ENCODE measurements at regions not wholly inside any gene's neighbourhood (a gene's known extent, or its start where the extent isn't known, plus 50 kb on each side); places are given as distances from the start of the nearest gene placed in this dataset.
"Not testable (repeated sequence)": the region's sequence is repeated elsewhere in the genome, so short reads cannot be mapped to it uniquely, and the experiment has no call there.

GRCh38 chr2:188675391-188676009 is 298.7 kb upstream of the COL3A1 start:
- Histone ChIP-seq H3K27me3 (no peaks in the 10 kb centered on the region), H3K4me1 (peaks cover 0 to 50% (median 0%) of the 10 kb centered on the region in 10 experiments; a peak in 6 of 20 replicates), H3K36me3 (no peaks in the 10 kb centered on the region), H3K27ac (peak overlapping the region in 5 of 11 experiments; percentile 39 to 97 (median 87); a peak in 9 of 22 replicates), H3K4me3 (no peak overlapping the region), H3K9me3 (replicated peaks in 1 of 11) (0 out of 22 replicates have a peak, but pooled peaks cover 0 to 6% (median 0%) of the 10 kb centered on the region in 11 experiments), H4K20me1 (no peaks in the 10 kb centered on the region), H3K9ac (peak overlapping the region in 3 of 11 experiments; percentile 25 to 76 (median 58); a peak in 4 of 22 replicates), H3K4me2 (peak overlapping the region in 3 of 11 experiments; percentile 4 to 72 (median 52); a peak in 4 of 22 replicates)
- no peak for TF ChIP-seq Cebpa-rat (IDR thresholded peaks at IDR 0.05)

- H3K4me1 ChIP-seq: peaks cover 0 to 50% (median 0%) of the 10 kb centered on the region in 10 experiments; a peak in 6 of 20 replicates
- no peaks in the 10 kb centered on the region for H3K36me3 ChIP-seq
- H3K9me3 ChIP-seq (replicated peaks in 1 of 11): 0 out of 22 replicates have a peak, but pooled peaks cover 0 to 6% (median 0%) of the 10 kb centered on the region in 11 experiments
- H3K27me3 ChIP-seq: no peaks in the 10 kb centered on the region
- H3K27ac ChIP-seq: peak overlapping the region in 5 of 11 experiments; percentile 21 to 97 (median 87); a peak in 10 of 22 replicates
- peak overlapping the region in 3 of 11 experiments; percentile 5 to 72 (median 52); a peak in 4 of 22 replicates for H3K4me2 ChIP-seq
- no peak overlapping the region; a peak in 1 of 20 replicates for H3K4me3 ChIP-seq
- no peaks in the 10 kb centered on the region for H4K20me1 ChIP-seq
- H3K9ac ChIP-seq: peak overlapping the region in 3 of 11 experiments; percentile 45 to 76 (median 62); a peak in 5 of 22 replicates
- no peak for TF ChIP-seq Cebpa-rat (IDR thresholded peaks at IDR 0.05)
Measured at GRCh38 chr2:188676010-188676400, 298.2 kb upstream of the COL3A1 start.

DNA sequence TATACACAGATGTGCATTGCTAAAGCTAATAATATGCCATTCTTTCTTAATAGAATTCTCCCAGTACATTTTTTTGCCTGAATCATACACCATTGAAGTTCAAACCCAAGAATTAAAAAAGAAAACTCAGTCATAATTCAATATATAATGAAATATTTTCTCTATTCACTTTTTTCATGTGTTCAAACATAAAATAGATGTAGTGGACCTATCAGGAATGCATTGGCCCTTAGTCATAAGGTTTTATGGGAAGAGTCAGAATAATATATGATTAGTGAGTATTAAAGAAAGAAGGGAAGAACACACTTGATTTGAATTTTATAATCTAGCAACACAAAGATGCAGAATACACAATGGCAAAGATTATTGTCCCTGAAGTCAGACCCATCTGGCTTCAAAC is 297.0 kb upstream of the COL3A1 start:
- Histone ChIP-seq H3K4me1 (peaks cover 0 to 50% (median 0%) of the 10 kb centered on the region in 10 experiments; a peak in 6 of 20 replicates), H3K36me3 (no peaks in the 10 kb centered on the region)
- no peak for TF ChIP-seq Cebpa-rat (IDR thresholded peaks at IDR 0.05)

GRCh38 chr2:188678882-188679281 is 295.3 kb upstream of the COL3A1 start:
- Histone ChIP-seq H3K4me1 (peaks cover 0 to 46% (median 0%) of the 10 kb centered on the region in 10 experiments; a peak in 6 of 20 replicates), H3K36me3 (no peaks in the 10 kb centered on the region), H4K20me1 (no peaks in the 10 kb centered on the region), H3K9me3 (replicated peaks in 1 of 11) (peaks cover 0 to 12% (median 0%) of the 10 kb centered on the region in 11 experiments; a peak in 3 of 22 replicates), H3K27ac (peak overlapping the region in 1 of 11 experiments; percentile 46; a peak in 2 of 22 replicates), H3K9ac (no peak overlapping the region), H3K27me3 (no peaks in the 10 kb centered on the region), H3K4me2 (peak overlapping the region in 2 of 11 experiments; percentile 2 to 49; a peak in 1 of 22 replicates), H3K4me3 (no peak overlapping the region)
- no peak for TF ChIP-seq Cebpa-rat (IDR thresholded peaks at IDR 0.05)

More for the DNA sequence above, 297.0 kb upstream of the COL3A1 start:
- H3K4me3 ChIP-seq: no peak overlapping the region
- 0 out of 22 replicates have a peak, but pooled peaks cover 0 to 6% (median 0%) of the 10 kb centered on the region in 11 experiments for H3K9me3 ChIP-seq (replicated peaks in 1 of 11)
- no peaks in the 10 kb centered on the region for H4K20me1 ChIP-seq
- H3K27me3 ChIP-seq: no peaks in the 10 kb centered on the region
- H3K27ac ChIP-seq: peak overlapping the region in 3 of 11 experiments; percentile 87 to 97 (median 94); a peak in 5 of 22 replicates
- no peak overlapping the region; a peak in 1 of 22 replicates for H3K9ac ChIP-seq
- peak overlapping the region in 2 of 11 experiments; percentile 52 to 64; a peak in 3 of 22 replicates for H3K4me2 ChIP-seq

- peaks cover 0 to 9% (median 0%) of the 10 kb centered on the region in 11 experiments; a peak in 5 of 22 replicates for H3K9me3 ChIP-seq (replicated peaks in 1 of 11)
- no peak overlapping the region for H3K4me2 ChIP-seq
- H3K27ac ChIP-seq: no peak overlapping the region
- H3K27me3 ChIP-seq: no peaks in the 10 kb centered on the region
- no peak for TF ChIP-seq Cebpa-rat (IDR thresholded peaks at IDR 0.05)
- H3K4me3 ChIP-seq: no peak overlapping the region
- no peak overlapping the region for H3K9ac ChIP-seq
- no peaks in the 10 kb centered on the region for H3K36me3 ChIP-seq
- H3K4me1 ChIP-seq: peaks cover 0 to 10% (median 0%) of the 10 kb centered on the region in 10 experiments; a peak in 2 of 20 replicates
- H4K20me1 ChIP-seq: no peaks in the 10 kb centered on the region
Measured at GRCh38 chr2:188682838-188683237, 291.3 kb upstream of the COL3A1 start.

DNA sequence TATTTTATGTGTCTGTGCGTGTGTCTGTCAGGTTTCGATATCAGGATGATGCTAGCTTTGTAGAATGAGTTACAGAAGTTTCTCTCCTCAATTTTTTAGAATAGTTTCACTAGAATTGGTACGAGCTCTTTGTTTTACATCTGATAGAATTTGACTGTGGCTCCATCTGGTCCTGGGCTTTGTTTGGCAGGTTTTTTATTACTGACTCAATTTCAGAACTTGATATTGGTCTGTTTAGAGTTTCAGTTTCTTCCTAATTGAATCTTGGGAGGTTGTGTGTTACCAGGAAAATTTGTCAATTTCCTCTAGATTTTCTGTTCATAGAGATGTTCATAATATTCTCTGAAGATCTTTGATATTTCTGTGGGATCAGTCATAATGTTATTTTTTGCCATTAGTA is 289.4 kb upstream of the COL3A1 start:
- Histone ChIP-seq H3K4me1 (peaks cover 0 to under 1% (median 0%) of the 10 kb centered on the region in 10 experiments; a peak in 3 of 20 replicates), H3K4me3 (no peak overlapping the region), H3K27ac (no peak overlapping the region), H3K9ac (no peak overlapping the region), H4K20me1 (no peaks in the 10 kb centered on the region), H3K4me2 (no peak overlapping the region), H3K9me3 (replicated peaks in 1 of 11) (peaks cover 0 to 10% (median 3%) of the 10 kb centered on the region in 11 experiments; a peak in 5 of 22 replicates), H3K27me3 (no peaks in the 10 kb centered on the region), H3K36me3 (no peaks in the 10 kb centered on the region)
- no peak for TF ChIP-seq Cebpa-rat (IDR thresholded peaks at IDR 0.05)

GRCh38 chr2:188693111-188693510 is 281.1 kb upstream of the COL3A1 start:
- no peak for TF ChIP-seq Cebpa-rat (IDR thresholded peaks at IDR 0.05)
- H3K9me3 ChIP-seq (replicated peaks in 1 of 11): peaks cover 0 to 5% (median 0%) of the 10 kb centered on the region in 11 experiments; a peak in 2 of 22 replicates
- no peaks in the 10 kb centered on the region for H3K27me3 ChIP-seq
- H3K36me3 ChIP-seq: no peaks in the 10 kb centered on the region
- H3K4me2 ChIP-seq: no peak overlapping the region
- no peaks in the 10 kb centered on the region for H4K20me1 ChIP-seq
- peaks cover 0 to 25% (median 19%) of the 10 kb centered on the region in 10 experiments; a peak in 15 of 20 replicates for H3K4me1 ChIP-seq
- H3K27ac ChIP-seq: no peak overlapping the region
- H3K9ac ChIP-seq: no peak overlapping the region
- no peak overlapping the region for H3K4me3 ChIP-seq

- Histone ChIP-seq H3K4me1 (peaks cover 0 to 25% (median 19%) of the 10 kb centered on the region in 10 experiments; a peak in 15 of 20 replicates), H4K20me1 (no peaks in the 10 kb centered on the region), H3K36me3 (no peaks in the 10 kb centered on the region), H3K9ac (no peak overlapping the region), H3K27me3 (no peaks in the 10 kb centered on the region), H3K4me2 (no peak overlapping the region), H3K9me3 (replicated peaks in 1 of 11) (peaks cover 0 to 4% (median 0%) of the 10 kb centered on the region in 11 experiments; a peak in 4 of 22 replicates), H3K4me3 (no peak overlapping the region), H3K27ac (no peak overlapping the region)
- no peak for TF ChIP-seq Cebpa-rat (IDR thresholded peaks at IDR 0.05)
Measured at GRCh38 chr2:188693771-188694170, 280.4 kb upstream of the COL3A1 start.

DNA sequence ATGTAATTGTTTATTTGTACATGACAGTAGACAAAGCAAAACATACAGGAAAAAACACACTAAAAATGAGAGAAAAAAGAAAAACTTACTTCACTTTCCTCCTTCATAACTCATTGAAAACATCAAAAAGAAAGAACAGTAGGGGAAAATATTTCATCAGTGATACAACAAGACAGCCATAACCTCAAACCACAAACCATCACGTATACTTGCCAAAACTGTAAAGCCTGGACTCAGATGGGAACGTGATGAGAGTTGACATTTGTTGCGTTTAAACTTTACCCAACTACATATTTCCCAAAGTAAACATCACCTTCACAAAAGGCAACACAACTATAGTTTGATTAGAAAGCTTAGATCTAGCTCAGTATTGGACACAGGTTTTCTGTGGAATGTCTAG is 278.2 kb upstream of the COL3A1 start:
- Histone ChIP-seq H3K27me3 (no peaks in the 10 kb centered on the region), H3K9ac (no peak overlapping the region), H3K36me3 (no peaks in the 10 kb centered on the region), H3K4me2 (peak overlapping the region in 9 of 11 experiments; percentile 5 to 57 (median 37); a peak in 17 of 22 replicates), H3K4me1 (peaks cover 0 to 19% (median 16%) of the 10 kb centered on the region in 10 experiments; a peak in 15 of 20 replicates), H3K27ac (peak overlapping the region in 6 of 11 experiments; percentile 14 to 57 (median 43); a peak in 10 of 22 replicates), H4K20me1 (no peaks in the 10 kb centered on the region), H3K9me3 (replicated peaks in 1 of 11) (peaks cover 0 to 6% (median 0%) of the 10 kb centered on the region in 11 experiments; a peak in 4 of 22 replicates), H3K4me3 (no peak overlapping the region)
- no peak for TF ChIP-seq Cebpa-rat (IDR thresholded peaks at IDR 0.05)

- H3K27me3 ChIP-seq; H4K20me1 ChIP-seq; H3K9ac ChIP-seq; H3K4me2 ChIP-seq; H3K36me3 ChIP-seq; H3K27ac ChIP-seq; H3K9me3 ChIP-seq (replicated peaks in 1 of 11); H3K4me3 ChIP-seq: not testable (repeated sequence)
- H3K4me1 ChIP-seq: peaks cover 0 to 30% (median 21%) of the 10 kb centered on the region in 10 experiments; a peak in 15 of 20 replicates
Measured at GRCh38 chr2:188698151-188698550, 276.0 kb upstream of the COL3A1 start.

Data from BLaER1 treated with 17β-estradiol and CSF1 and Interleukin-3, amounts not matched to agents 10 nM and 100 nM (cell line).